Erythroblast (primary cell): ENCODE measurements at regions not wholly inside any gene's neighbourhood (a gene's known extent, or its start where the extent isn't known, plus 50 kb on each side); places are given as distances from the start of the nearest gene placed in this dataset.

Experiments
- GATA1 ChIP-seq: IDR thresholded peaks from 2 replicates; pipeline ENCODE4 v1.6.1; 2011; ENCODE audit warnings: low read depth, mild to moderate bottlenecking, control low read depth, low read length, moderate library complexity
- POLR2A ChIP-seq: IDR thresholded peaks from 2 replicates; pipeline ENCODE4 v1.6.1; 2011; ENCODE audit warnings: mild to moderate bottlenecking, low read length

DNA sequence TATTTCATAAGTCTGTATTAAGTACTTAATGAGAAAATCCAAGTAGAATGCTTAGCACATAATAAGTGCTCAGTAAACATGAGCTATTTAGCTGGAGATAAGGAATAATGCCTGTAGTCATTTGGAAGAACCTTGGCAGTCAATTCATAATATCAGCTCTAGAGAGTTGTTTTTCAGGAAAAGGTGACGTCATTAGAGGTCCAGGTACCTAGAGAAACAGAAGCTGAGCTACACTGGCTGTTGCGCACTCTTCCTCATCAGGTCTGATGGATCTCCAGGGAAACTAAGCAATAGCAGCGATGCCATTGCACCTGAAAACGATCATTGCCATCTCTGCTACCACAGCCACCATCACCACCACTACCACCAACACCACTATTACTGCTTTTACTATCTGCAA is 187.8 kb upstream of the PLD5 start:
- TF ChIP-seq POLR2A: no peak
- TF ChIP-seq GATA1: no peak
